GM23248 (cell line): ENCODE measurements at regions not wholly inside any gene's neighbourhood (a gene's known extent, or its start where the extent isn't known, plus 50 kb on each side); places are given as distances from the start of the nearest gene placed in this dataset.

Experiments
- EZH2 ChIP-seq: fragments of 200-600 bp; sonication (generic); IDR thresholded peaks from 2 replicates; pipeline ENCODE4 v1.6.1; 2018; ENCODE audit warnings: antibody characterized with exemption, mild to moderate bottlenecking; ENCODE audit not compliant: insufficient read depth, poor library complexity, severe bottlenecking
- EZH2phosphoT487 ChIP-seq: fragments of 200-600 bp; sonication (generic); IDR thresholded peaks from 2 replicates; pipeline ENCODE4 v1.6.1; 2018; ENCODE audit warnings: antibody characterized with exemption, moderate library complexity, mild to moderate bottlenecking, low read depth; ENCODE audit not compliant: insufficient read depth

DNA sequence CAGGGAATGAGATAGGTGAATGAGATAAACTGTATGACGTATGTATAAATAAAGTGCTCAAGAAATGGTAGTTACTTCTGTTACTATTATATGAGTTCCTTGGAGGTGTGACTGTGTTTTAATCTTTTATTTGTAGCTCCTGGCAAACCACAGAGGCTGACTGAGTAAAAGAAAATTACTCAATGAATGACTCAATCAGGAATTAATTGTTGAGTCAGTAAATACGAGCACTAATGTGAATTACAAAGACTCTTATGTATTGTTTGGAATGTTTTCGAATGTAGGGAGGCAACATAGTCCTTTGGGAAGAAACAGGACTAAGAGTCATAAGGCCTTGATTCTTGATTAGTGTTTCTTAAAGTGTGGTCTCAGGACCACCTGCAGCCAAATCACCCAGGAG, 51.1 kb upstream of the BLID start:
- TF ChIP-seq EZH2 = no peak
- 0 out of 2 replicates have a peak, but pooled peaks have one; percentile 56 for TF ChIP-seq EZH2phosphoT487
